Stimulated activated naive CD8-positive, alpha-beta T cell treated with anti-CD3 and anti-CD28 coated beads, Interleukin-15, amount 100 ng/mL, for 72 hours (primary cell): ENCODE measurements at regions not wholly inside any gene's neighbourhood (a gene's known extent, or its start where the extent isn't known, plus 50 kb on each side); places are given as distances from the start of the nearest gene placed in this dataset.

Experiments
- ATAC-seq: fragments of 150-1000 bp; cut with Tn5 transposase; 2 replicates; pipeline ENCODE4 v1.10.0; 2021; ENCODE audit warnings: mild to moderate bottlenecking, moderate library complexity
- DNase-seq, 2 donors: peaks; one replicate each; pipeline ENCODE4 v3.0.0; 2021 to 2022
- H3K27ac Mint-ChIP-seq, 2 donors: one replicate each; pipeline ENCODE4 v1.8.0; 2022; ENCODE audit warnings: mild to moderate bottlenecking in 2 of 2, mixed read lengths in 2 of 2, moderate library complexity in 2 of 2
- H3K27me3 Mint-ChIP-seq: one replicate; pipeline ENCODE4 v1.8.0; 2022; ENCODE audit warnings: mixed read lengths
- H3K4me1 Mint-ChIP-seq: one replicate; pipeline ENCODE4 v1.8.0; 2022; ENCODE audit warnings: mild to moderate bottlenecking, mixed read lengths
- H3K4me3 Mint-ChIP-seq, 2 donors: one replicate each; pipeline ENCODE4 v1.8.0; 2022; ENCODE audit warnings: mild to moderate bottlenecking in 2 of 2, mixed read lengths in 2 of 2, moderate library complexity in 1 of 2
- H3K9me3 Mint-ChIP-seq, 2 donors: one replicate each; pipeline ENCODE4 v1.8.0; 2022; ENCODE audit warnings: mixed read lengths in 2 of 2

DNA sequence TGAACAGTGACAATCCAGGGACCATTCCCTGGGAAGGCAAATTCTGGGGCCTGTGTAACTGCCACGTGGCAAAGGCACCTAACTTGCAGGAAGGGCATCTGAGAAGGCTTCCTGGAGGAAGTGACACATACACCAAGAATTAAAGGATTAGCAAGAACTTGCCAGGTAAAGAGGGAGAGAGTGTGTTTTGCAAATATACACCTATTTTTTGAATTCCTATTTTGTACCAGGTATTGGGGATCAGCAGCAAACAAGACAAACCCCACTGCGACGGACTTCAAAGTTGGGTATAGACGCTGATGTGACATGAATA lies 206.5 kb upstream of the ZMIZ1 start:
- DNase-seq (no peak), ATAC-seq (no peak)
- H3K4me1 Mint-ChIP-seq, result peaks cover 10% of the 10 kb centered on the region
- no peak overlapping the region for H3K27ac Mint-ChIP-seq
- H3K9me3 Mint-ChIP-seq, result no peaks in the 10 kb centered on the region
- H3K4me3 Mint-ChIP-seq, result no peak overlapping the region
- H3K27me3 Mint-ChIP-seq, result no peaks in the 10 kb centered on the region

- no peaks in the 10 kb centered on the region for H3K9me3 Mint-ChIP-seq
- peak overlapping the region in 1 of 2 donors; percentile 12 for H3K27ac Mint-ChIP-seq
- H3K4me3 Mint-ChIP-seq, result no peak overlapping the region
- ATAC-seq (no peak), DNase-seq (no peak)
- peaks cover 10% of the 10 kb centered on the region for H3K4me1 Mint-ChIP-seq
- H3K27me3 Mint-ChIP-seq, result no peaks in the 10 kb centered on the region
Measured at GRCh38 chr10:78863140-78863905, 205.4 kb upstream of the ZMIZ1 start.

DNA sequence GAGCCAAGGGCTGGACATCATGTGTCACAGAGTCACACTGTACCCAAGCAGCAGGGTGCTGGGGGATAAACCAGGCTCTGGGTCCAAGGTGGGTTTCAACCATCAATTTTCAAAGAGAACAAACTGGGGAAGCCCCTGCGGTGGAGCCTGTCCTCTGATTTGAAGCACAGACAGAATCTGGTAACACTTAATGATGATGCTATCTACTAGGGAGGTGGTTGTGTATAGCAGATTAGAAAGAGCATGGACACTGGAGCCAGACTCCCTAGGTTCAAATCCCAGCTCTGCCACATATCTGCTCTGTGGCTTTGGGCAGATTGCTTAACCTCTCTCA lies 204.9 kb upstream of the ZMIZ1 start:
- Mint-ChIP-seq H3K27me3 (no peaks in the 10 kb centered on the region), H3K4me1 (peaks cover 10% of the 10 kb centered on the region), H3K4me3 (no peak overlapping the region), H3K27ac (no peak overlapping the region), H3K9me3 (no peaks in the 10 kb centered on the region)
- ATAC-seq, result no peak
- no peak for DNase-seq

DNA sequence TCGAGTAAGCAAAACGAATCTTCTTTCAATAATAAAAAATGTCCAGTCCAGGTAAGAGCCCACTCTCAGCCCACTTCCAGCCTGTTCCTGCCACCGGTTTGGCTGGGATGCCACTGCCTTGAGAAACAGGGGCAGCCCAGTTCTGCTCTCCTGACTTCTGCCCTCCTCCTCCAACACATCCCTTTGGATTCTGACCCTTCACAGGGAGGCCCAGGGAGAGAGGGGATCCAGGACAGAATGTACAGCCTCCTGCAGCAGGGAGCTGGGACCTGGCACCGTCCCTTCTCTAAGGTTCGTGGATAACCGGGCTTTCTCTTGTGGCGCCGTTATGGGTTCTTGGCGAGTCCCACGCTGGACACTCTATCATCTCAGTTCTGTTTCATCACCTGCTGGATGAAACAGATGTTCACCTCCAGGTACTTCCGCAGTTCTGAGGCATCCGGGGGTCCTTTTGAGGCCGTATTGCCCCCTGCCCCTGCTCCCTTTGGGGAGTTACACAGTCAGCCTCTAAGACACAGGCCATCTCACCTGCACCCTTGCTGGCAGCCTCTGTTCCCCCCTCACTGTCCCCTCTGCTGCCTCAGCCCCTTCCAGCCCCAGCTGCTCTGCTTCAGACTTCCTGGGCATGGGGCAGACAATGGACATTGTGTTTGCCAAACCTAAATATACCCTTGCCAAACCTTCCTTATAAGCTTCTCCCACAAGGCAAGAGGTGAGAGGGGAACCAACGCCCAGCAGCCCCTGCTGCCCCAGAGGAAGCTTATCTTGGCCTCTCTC lies 203.8 kb upstream of the ZMIZ1 start:
- H3K4me1 Mint-ChIP-seq, result peaks cover 5% of the 10 kb centered on the region
- no peaks in the 10 kb centered on the region for H3K9me3 Mint-ChIP-seq
- ATAC-seq, result no peak
- no peak overlapping the region for H3K27ac Mint-ChIP-seq
- H3K27me3 Mint-ChIP-seq, result peaks cover 6% of the 10 kb centered on the region
- no peak for DNase-seq
- no peak overlapping the region for H3K4me3 Mint-ChIP-seq

DNA sequence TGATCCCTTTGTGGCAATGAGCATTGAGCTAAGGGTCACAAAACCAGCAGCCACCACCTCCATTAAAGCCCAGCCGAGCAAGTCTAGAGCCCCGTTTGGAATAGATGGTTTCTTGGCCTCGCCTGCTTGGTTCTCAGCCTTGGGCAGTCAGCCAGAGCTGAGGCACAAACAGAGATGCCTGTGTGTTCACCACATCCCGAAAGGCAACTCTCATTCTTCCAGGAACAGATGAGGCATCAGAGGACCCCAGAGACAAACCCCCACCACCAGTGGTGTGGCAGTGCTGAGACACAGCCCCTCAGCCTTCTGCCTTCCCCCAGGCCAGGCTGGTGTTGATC lies 203.3 kb upstream of the ZMIZ1 start:
- Mint-ChIP-seq H3K27ac (no peak overlapping the region), H3K27me3 (peaks cover 6% of the 10 kb centered on the region), H3K4me3 (no peak overlapping the region), H3K9me3 (no peaks in the 10 kb centered on the region), H3K4me1 (no peaks in the 10 kb centered on the region)
- no peak for ATAC-seq
- no peak for DNase-seq

DNA sequence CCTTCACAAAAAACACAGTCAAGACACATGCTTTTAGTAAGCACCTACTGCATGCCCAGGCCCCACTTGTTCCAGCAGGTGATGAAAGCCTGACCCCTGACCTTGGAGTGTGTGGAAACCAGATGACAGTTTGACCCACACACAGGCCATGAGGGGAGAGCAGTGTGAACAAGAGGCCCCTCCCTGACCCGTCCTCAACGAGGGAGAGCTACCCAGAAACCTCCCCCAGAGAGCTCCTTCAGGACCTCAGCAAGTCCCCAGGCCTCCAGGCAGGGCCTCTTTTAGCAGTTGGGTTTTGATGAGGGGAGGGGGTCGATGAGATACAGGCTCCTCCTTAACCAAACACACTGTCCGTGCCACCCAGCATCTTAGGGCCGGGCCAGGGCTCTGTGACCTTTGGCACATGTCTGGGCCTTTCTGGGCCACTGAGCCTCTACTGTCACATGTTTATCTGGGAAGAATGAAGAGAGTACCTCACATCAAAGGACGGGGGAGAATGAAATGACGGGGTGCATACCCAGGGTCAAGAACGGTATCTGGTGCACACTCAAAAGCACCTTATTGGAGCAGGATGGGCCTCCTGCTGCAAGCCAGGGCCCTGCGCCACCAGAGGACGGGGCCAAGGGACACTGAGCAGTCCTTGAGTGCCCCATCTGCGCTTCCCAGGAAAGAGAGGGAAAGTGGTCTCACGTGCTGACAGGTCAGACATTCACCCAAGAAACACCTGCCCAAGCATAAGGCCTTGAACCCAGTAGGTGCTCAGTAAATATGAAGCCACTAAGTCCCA lies 202.6 kb upstream of the ZMIZ1 start:
- peaks cover 6% of the 10 kb centered on the region for H3K27me3 Mint-ChIP-seq
- H3K4me3 Mint-ChIP-seq, result no peak overlapping the region
- no peaks in the 10 kb centered on the region for H3K4me1 Mint-ChIP-seq
- no peak overlapping the region for H3K27ac Mint-ChIP-seq
- ATAC-seq (no peak), DNase-seq (no peak)
- no peaks in the 10 kb centered on the region for H3K9me3 Mint-ChIP-seq

- no peak overlapping the region for H3K4me3 Mint-ChIP-seq
- no peak for DNase-seq
- H3K27ac Mint-ChIP-seq, result peak overlapping the region in 1 of 2 donors; percentile 59
- H3K4me1 Mint-ChIP-seq, result no peaks in the 10 kb centered on the region
- no peak for ATAC-seq
- H3K9me3 Mint-ChIP-seq, result no peaks in the 10 kb centered on the region
- peaks cover 6% of the 10 kb centered on the region for H3K27me3 Mint-ChIP-seq
Measured at GRCh38 chr10:78866731-78867554, 201.8 kb upstream of the ZMIZ1 start.

GRCh38 chr10:78867555-78867939 lies 201.2 kb upstream of the ZMIZ1 start:
- H3K27me3 Mint-ChIP-seq, result peaks cover 6% of the 10 kb centered on the region
- no peaks in the 10 kb centered on the region for H3K4me1 Mint-ChIP-seq
- ATAC-seq, result peak; percentile 6
- H3K27ac Mint-ChIP-seq, result no peak overlapping the region
- no peaks in the 10 kb centered on the region for H3K9me3 Mint-ChIP-seq
- H3K4me3 Mint-ChIP-seq, result no peak overlapping the region
- no peak for DNase-seq

GRCh38 chr10:78868048-78868447 lies 200.7 kb upstream of the ZMIZ1 start:
- H3K27ac Mint-ChIP-seq, result no peak overlapping the region
- no peak overlapping the region for H3K4me3 Mint-ChIP-seq
- no peak for ATAC-seq
- H3K27me3 Mint-ChIP-seq, result peaks cover 6% of the 10 kb centered on the region
- H3K9me3 Mint-ChIP-seq, result no peaks in the 10 kb centered on the region
- H3K4me1 Mint-ChIP-seq, result no peaks in the 10 kb centered on the region
- DNase-seq, result no peak

GRCh38 chr10:78868456-78868855 lies 200.3 kb upstream of the ZMIZ1 start:
- Mint-ChIP-seq H3K4me3 (no peak overlapping the region), H3K27ac (no peak overlapping the region), H3K9me3 (no peaks in the 10 kb centered on the region), H3K27me3 (peaks cover 6% of the 10 kb centered on the region), H3K4me1 (no peaks in the 10 kb centered on the region)
- no peak for DNase-seq
- no peak for ATAC-seq

GRCh38 chr10:78868861-78869260 lies 199.9 kb upstream of the ZMIZ1 start:
- no peak overlapping the region for H3K4me3 Mint-ChIP-seq
- H3K27ac Mint-ChIP-seq, result no peak overlapping the region
- H3K4me1 Mint-ChIP-seq, result no peaks in the 10 kb centered on the region
- peaks cover 6% of the 10 kb centered on the region for H3K27me3 Mint-ChIP-seq
- H3K9me3 Mint-ChIP-seq, result no peaks in the 10 kb centered on the region
- no peak for DNase-seq
- ATAC-seq, result no peak

GRCh38 chr10:78869508-78870454 lies 199.0 kb upstream of the ZMIZ1 start:
- DNase-seq, result no peak
- Mint-ChIP-seq H3K27ac (no peak overlapping the region), H3K27me3 (peaks cover 6% of the 10 kb centered on the region), H3K4me3 (no peak overlapping the region), H3K4me1 (peaks cover 6% of the 10 kb centered on the region), H3K9me3 (no peaks in the 10 kb centered on the region)
- ATAC-seq, result no peak

DNA sequence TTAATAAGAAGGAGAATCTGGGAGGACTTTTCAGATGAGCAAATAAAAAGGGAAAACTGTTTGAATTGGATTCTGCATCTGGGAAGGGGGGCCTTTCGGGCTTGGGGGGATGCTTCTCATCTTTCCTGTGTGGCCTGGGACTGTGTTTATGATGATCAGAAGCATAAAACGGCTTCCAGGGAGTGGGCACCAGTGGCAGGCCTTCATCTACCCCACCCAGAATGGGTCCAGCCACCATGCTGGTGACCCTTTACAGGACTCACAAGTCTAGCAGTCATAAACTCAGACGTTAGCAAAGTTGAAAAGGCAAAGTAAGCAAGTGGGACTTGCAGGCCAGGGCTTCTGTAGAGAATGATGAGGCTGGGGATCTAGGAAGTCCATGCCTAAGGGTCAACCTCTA lies 198.3 kb upstream of the ZMIZ1 start:
- H3K27me3 Mint-ChIP-seq, result peaks cover 6% of the 10 kb centered on the region
- H3K4me3 Mint-ChIP-seq, result no peak overlapping the region
- ATAC-seq (no peak), DNase-seq (no peak)
- H3K4me1 Mint-ChIP-seq, result peaks cover 6% of the 10 kb centered on the region
- H3K27ac Mint-ChIP-seq, result no peak overlapping the region
- H3K9me3 Mint-ChIP-seq, result no peaks in the 10 kb centered on the region

GRCh38 chr10:78871796-78872195 lies 197.0 kb upstream of the ZMIZ1 start:
- no peaks in the 10 kb centered on the region for H3K9me3 Mint-ChIP-seq
- peaks cover 6% of the 10 kb centered on the region for H3K4me1 Mint-ChIP-seq
- H3K27me3 Mint-ChIP-seq, result peaks cover 6% of the 10 kb centered on the region
- DNase-seq, result no peak
- no peak for ATAC-seq
- no peak overlapping the region for H3K27ac Mint-ChIP-seq
- no peak overlapping the region for H3K4me3 Mint-ChIP-seq

- Mint-ChIP-seq H3K9me3 (no peaks in the 10 kb centered on the region), H3K4me1 (peaks cover 6% of the 10 kb centered on the region), H3K27me3 (peaks cover 6% of the 10 kb centered on the region), H3K4me3 (no peak overlapping the region), H3K27ac (no peak overlapping the region)
- ATAC-seq (no peak), DNase-seq (no peak)
Measured at GRCh38 chr10:78873413-78873812, 195.4 kb upstream of the ZMIZ1 start.
